NCI-H345 treated with DMSO at 0.1 percent for 48 hours (cell line): ENCODE measurements at regions not wholly inside any gene's neighbourhood (a gene's known extent, or its start where the extent isn't known, plus 50 kb on each side); places are given as distances from the start of the nearest gene placed in this dataset.
"Not testable (repeated sequence)": the region's sequence is repeated elsewhere in the genome, so short reads cannot be mapped to it uniquely, and the experiment has no call there.

Experiments
- DNase-seq: peaks from one replicate; lab custom pipeline; 2025; ENCODE audit not compliant: unreplicated experiment; lab: John Stamatoyannopoulos, UW

- DNase-seq = no peak
Observed at GRCh38 chr7:121529003-121529402, 132.9 kb upstream of the FAM3C start.

- DNase-seq = not testable (repeated sequence)
Observed at GRCh38 chr7:121526210-121526609, 130.1 kb upstream of the FAM3C start.

DNA sequence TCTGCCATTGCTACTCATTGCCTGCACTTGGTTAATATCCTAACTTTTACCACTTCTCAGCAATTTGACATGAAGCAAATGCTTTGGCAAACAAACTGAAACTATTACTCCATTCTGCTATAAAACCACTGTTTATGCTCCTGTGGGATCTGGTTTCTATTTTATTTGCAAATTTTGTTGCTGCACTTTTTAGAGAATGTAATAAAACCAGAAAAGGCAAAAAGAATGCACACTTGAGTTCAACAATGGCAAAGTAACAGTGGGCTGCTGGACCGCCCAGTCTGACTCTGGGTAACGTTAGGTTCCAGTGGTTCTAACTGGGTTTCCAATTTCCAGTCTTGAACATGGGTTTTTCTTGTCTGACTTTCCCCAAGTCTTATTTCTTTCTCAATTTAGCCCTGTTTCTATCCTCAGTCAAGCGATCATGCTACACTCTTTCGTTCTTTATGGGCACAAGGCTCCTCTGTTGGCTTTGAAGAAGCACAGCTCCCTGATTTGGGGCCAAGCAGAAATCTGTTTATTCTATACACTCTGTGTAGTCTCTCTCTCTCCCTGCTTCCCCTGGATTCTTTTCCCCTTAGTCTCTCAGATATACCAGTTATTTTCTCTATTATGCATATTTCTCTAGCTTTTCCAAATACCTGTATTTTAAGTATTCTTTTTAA lies 129.2 kb upstream of the FAM3C start:
- DNase-seq = no peak

GRCh38 chr7:121521711-121522400 lies 125.7 kb upstream of the FAM3C start:
- no peak for DNase-seq

DNA sequence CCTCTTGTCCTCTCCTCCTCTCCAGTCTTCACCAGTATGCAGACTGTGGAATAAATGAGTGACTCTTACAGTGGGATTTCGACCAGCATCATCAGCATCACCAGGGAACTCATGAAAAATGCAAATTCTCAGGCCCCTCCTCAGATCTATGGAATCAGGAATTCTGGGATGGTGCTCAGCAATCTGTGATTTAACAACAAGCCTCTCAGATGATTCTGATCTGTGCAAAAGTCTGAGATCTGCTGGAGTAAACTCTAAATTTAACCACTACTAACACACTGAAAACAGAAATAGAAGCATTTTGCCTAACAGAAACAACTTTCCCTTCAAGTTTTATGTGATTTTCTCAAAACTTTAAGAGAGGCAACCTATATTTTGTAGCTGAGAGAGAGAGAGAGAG lies 124.8 kb upstream of the FAM3C start:
- DNase-seq = no peak

DNA sequence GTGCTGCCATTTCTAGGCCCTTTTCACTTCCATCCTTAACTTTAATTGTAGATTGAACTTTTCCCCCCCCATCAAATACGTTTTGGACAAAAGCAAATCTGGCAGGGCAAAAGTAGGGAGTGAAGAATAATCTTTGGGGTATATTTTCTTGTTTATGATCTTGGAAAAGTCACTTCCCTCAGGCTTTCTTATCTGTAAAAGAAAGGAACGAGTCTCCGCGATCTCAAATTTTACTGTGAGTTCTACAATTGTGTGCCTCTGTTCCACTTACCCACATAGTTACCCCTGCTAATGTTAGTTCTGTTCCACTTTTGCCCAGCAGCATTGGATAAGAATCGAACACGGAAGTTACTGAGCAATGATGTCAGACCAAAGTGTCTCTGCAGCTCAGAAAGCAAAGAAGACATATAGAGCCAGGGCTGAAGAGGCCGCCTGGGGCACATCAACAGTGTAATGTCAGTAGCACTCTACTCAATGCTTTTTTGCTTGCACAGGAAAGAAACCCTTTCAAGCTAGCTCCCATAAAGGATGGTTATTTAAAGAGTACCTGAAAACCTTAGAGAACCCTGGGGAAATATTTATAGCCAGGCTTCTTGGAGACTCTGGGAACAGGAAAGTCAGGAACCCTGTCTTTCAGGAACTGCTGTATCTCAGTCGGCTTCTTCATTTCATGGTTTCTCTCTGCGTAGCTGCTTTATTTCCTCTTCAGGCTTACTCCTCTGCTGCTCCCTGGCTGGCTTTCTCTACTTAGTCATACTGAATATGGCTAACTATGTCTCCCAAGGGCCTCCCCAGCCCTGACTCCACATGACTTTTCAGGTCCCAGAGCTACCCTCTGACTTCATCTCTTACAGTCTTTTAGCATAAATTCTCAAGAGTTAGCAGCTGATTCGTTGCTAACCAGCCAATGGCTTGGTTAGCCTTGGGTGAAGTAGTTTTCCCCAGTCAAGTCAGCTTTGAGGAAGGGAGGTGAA lies 123.7 kb upstream of the FAM3C start:
- no peak for DNase-seq

DNA sequence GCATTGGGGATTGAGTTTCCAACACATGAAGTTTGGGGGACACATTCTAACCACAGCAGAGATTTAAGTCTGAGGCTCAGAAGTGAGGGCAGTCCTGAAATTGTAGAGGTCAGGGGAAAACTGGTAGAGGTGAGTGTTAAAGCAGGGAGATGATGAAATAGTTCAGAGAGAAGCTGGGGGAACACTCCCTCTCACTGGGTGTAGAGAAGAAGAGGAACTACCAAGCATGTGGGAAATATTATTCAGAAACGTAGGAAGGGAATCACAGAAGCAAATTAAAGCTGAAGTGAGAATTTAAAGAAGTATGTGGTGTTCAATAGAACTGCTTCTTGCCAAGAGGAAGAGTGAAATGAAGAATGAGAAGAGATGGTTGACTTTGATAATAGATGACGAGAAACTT lies 121.5 kb upstream of the FAM3C start:
- no peak for DNase-seq

DNA sequence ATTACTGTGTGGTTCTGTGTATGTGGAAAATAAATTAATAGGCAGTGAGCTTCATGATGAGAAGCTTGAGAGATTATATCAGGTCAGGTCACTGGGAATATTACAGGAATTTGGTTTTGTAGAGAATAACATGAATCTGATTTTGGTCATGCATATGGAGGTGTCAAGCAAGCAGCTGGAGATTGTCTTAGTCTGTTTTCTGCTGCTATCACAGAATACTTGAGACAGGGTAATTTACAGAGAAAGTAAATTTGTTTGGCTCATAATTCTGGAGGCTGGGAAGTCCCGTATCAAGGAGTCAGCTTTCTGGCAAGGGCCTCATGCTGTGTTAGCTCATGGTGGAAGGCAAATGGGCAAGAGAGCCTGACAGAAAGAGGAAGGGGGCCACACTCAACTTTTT lies 120.7 kb upstream of the FAM3C start:
- DNase-seq = no peak

DNA sequence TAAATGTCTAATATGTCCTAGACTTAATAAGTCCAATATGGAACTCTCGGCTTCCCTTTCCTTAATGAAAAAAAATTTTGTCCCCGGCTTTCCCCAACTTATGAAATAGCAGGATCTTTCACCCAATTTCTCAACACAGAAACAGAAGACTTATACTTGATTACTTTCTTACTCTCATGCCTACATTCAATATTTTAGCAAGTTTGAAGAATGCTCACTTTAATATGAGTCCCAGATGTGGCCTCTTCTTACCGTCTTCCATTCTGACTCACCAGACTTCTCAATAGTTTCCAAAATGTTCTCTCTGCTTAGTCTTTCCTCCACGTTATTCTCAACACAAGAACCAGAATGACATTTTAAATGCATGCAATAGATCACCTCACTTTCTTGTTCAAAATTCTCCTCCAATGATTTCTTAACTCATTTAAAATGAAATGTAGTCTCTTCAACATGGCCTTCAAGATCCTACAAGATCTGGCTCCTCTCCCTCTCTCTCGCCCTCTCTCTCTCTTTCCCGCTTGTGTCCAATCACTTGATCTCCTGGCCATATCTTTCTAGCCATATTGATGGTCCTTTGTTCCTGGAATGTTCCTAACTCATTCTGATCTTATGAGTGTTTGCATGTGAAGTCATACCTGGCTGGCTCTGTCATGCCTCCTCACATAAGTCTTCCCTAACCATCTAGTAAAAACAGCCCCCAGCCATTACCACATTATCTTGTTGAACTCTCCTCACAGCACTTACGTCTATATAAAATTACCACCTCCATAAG lies 119.7 kb upstream of the FAM3C start:
- no peak for DNase-seq

- DNase-seq = no peak
Observed at GRCh38 chr7:121515229-121515628, 119.1 kb upstream of the FAM3C start.

- DNase-seq = no peak
Observed at GRCh38 chr7:121513105-121513504, 117.0 kb upstream of the FAM3C start.

DNA sequence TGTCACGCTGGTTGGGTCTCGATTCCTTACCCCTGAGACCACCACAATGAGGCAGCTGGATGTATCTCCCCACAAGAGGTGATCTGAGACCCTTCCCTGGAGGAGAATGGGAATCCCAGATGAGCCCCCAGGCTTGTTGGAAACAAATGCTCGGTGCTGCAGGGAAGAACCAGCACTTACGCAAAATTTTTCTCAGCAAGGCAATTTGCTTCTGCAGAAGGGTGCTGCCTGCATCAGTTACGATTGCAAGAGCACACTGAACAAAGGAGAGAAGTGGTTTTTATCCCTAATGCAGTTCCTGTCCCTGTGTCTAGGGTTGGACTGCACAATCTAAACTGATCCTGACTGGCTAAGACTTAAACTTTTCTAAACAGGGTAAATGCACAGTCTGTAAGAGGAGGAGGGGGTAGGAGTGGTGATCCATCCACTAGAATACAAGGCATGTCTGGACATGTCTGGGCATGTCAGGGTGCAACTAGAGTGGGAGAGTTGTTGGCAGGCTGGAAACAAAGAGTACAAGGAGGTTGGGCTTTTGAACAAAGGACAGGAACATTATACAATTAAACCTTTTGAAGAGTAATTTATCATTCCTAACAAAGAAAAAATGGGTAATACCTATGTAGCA lies 114.9 kb upstream of the FAM3C start:
- DNase-seq = no peak

- DNase-seq = no peak
Observed at GRCh38 chr7:121510302-121510701, 114.2 kb upstream of the FAM3C start.

DNA sequence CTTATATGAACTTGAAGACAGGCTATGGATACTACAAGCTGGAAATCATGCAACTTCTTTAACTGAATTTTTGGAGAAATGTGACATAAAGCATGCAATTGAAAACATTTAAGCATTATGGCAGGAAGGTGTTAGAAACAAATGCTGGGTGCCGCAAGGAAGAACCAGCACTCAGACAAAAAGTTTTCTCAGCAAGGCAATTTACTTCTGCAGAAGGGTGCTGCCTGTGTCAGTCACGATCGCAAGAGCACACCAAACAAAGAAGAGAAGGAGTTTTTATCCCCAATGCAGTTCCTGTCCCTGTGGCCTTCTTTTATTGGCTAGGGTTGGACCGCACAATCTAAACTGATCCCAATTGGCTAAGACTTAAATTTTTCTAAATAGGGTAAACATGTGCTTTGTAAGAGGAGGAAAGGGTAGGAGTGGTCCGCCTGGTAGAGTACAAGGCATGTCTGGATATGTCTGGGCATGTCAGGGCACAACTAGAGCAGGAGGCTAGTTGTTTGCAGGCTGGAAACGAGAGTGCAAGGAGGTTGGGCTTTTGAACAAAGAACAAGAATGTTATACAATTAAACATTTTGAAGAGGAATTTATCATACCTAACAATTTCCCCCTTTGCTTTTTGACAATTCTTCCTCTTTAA lies 109.6 kb upstream of the FAM3C start:
- no peak for DNase-seq

DNA sequence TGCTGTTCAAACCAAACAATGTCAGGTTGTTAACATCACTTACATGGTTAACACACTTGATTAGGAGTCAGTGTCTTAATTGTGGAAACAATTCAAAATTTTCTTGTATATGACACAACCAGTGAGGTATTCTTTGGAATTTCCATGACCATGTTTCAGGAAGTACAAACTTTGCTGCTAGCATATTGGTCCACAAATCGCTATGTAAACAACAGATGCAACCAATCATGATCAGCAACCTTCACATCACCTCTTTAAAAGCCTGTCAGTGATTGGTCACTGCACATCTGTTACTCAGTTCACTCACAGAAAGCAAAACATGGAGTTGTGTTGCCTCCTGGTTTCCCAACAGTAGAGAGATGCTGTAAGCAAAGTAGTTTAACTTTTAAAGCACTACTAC lies 108.9 kb upstream of the FAM3C start:
- no peak for DNase-seq

DNA sequence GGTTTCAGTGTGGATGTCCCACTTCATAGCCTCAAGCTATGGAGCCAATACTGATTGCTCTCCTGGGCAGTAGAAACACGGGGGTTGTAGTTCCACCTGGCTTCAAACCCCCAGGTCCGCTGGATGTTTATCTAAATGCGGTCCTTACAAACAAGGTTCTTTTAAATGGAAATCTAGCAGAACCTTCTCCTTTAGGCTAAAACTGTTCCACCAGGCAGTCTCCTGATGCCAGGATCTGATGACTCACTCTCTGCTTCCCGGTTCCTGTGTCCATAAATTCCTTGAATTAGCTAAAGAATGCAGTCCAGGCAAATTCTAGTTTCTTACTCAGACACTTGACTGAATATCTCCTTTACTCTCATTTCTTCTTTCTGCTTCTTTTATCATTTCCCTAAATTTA lies 108.4 kb upstream of the FAM3C start:
- no peak for DNase-seq

DNA sequence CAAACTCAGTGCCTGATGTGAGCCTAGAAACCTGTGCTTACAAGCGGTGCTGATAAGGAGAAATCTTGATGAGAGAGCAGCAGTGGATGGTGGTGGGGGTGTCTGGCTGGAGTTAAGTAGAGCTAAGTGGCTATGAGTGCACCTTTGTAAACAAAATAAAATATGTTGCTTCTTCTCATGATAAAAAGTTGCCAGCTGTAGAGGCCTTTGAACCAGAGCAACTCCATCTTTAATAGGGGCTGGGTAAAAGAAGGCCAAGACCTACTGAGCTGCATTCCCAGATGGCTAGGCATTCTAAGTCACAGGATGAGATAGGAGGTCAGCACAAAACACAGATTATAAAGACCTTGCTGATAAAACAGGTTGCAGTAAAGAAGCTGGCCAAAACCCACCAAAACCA lies 107.6 kb upstream of the FAM3C start:
- no peak for DNase-seq

DNA sequence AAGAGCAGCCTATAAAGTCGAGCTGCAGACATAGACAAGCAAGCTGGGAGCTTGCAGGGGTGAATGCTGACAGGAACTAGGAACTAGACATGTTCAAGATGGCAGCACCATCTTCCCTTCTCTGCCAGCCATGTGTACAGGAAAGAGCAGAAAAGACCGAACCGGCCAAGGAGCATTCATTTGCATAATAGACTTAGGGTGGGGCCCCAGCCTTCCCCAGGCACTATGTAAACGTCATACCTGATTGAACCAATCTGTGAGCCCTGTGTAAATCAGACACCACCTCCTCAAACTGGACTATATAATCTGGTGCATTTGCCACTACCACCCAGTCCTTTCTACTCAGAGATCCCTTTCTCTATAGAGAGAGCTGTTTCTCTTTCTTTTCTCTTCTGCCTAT lies 106.9 kb upstream of the FAM3C start:
- DNase-seq = no peak

DNA sequence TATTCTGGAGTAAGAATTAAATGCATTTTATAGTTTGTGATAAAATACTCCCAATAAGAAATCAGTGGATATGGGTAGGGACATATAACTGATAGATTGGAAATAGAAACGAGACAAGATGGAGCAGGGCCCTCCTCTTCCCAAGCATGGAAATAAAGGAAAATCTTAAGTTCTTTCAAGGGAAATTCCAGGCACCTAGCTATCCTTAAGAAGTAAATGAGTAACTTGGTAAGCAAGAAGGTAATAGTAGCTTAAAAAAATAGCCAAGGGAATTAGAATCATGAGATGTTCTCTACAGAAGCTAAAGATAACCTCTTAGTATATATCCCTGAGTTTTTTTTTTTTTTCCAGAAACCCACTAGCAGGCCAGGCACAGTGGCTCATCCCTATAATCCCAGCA lies 105.5 kb upstream of the FAM3C start:
- DNase-seq = no peak
